Adrenal gland (tissue), 5 donors: ENCODE measurements at regions not wholly inside any gene's neighbourhood (a gene's known extent, or its start where the extent isn't known, plus 50 kb on each side); places are given as distances from the start of the nearest gene placed in this dataset.

Source experiments
- CTCF ChIP-seq, 6 experiments: fragments of 450-650 bp in 4 of 6; fragments of 200-600 bp in 2 of 6; sonication (generic) in 1 of 6; IDR thresholded peaks; 1 replicate in 5 of 6; 2 replicates in 1 of 6; pipeline versions ENCODE4 v1.5.1 to v1.8.0; 2016 to 2021; ENCODE audit warnings: antibody characterized with exemption in 6 of 6, mild to moderate bottlenecking in 2 of 6, moderate library complexity in 1 of 6
- POLR2A ChIP-seq, 2 donors: fragments of 450-650 bp; IDR thresholded peaks; one replicate each; pipeline ENCODE4 v1.6.1; 2017; ENCODE audit warnings: antibody characterized with exemption in 2 of 2, mild to moderate bottlenecking in 2 of 2, moderate library complexity in 1 of 2
- donor health status: DM: no; HTN: no; CAD: no.

- no peak for TF ChIP-seq CTCF (IDR thresholded peaks at IDR 0.05)
- TF ChIP-seq POLR2A (IDR thresholded peaks at IDR 0.05), result no peak
Observed at GRCh38 chr6:115272311-115272710, 788.4 kb downstream of the FRK start.
